ENCODE measurements at regions not wholly inside any gene's neighbourhood (a gene's known extent, or its start where the extent isn't known, plus 50 kb on each side); places are given as distances from the start of the nearest gene placed in this dataset.

GRCh38 chr1:67618285-67619018, 66.5 kb upstream of the GADD45A start:
- DNase-seq (ENCODE audit: low spot score in 2 of 2) = peak in 1 of 2 donors; percentile 81
- no peaks in the 10 kb centered on the region for H3K27me3 ChIP-seq
- H3K9me3 ChIP-seq = no peaks in the 10 kb centered on the region
- TF ChIP-seq CTCF (IDR thresholded peaks at IDR 0.05) (no peak), POLR2AphosphoS5 (IDR thresholded peaks at IDR 0.05) (peak in 1 of 3 donors; percentile 27)
- H3K27ac ChIP-seq = peak overlapping the region; percentile 72
- no peaks in the 10 kb centered on the region for H3K36me3 ChIP-seq
- H3K4me1 ChIP-seq = peaks cover 20% of the 10 kb centered on the region
- H3K4me3 ChIP-seq = no peak overlapping the region
- 32% methylated on average over 14 of the region's 14 CpGs for WGBS

GRCh38 chr1:67619080-67619479, 65.9 kb upstream of the GADD45A start:
- no peak overlapping the region for H3K4me3 ChIP-seq
- 54% methylated on average over 2 of the region's 2 CpGs for WGBS
- TF ChIP-seq POLR2A (IDR thresholded peaks at IDR 0.05) (no peak), CTCF (IDR thresholded peaks at IDR 0.05) (no peak), EP300 (IDR thresholded peaks at IDR 0.05) (no peak), POLR2AphosphoS5 (IDR thresholded peaks at IDR 0.05) (no peak)

GRCh38 chr1:67623906-67624305, 61.1 kb upstream of the GADD45A start:
- WGBS = 92% methylated on average over 3 of the region's 3 CpGs
- TF ChIP-seq CTCF (IDR thresholded peaks at IDR 0.05) (no peak), POLR2AphosphoS5 (IDR thresholded peaks at IDR 0.05) (no peak), EP300 (IDR thresholded peaks at IDR 0.05) (no peak), POLR2A (IDR thresholded peaks at IDR 0.05) (no peak)
- H3K27me3 ChIP-seq = no peaks in the 10 kb centered on the region

More at GRCh38 chr1:67619080-67619479, 65.9 kb upstream of the GADD45A start:
- Histone ChIP-seq H3K9me3 (no peaks in the 10 kb centered on the region), H3K27ac (peak overlapping the region; percentile 72), H3K4me1 (peaks cover 20% of the 10 kb centered on the region), H3K36me3 (no peaks in the 10 kb centered on the region), H3K27me3 (no peaks in the 10 kb centered on the region)
- DNase-seq (ENCODE audit: low spot score in 2 of 2) = no peak

GRCh38 chr1:67624680-67625079, 60.3 kb upstream of the GADD45A start:
- TF ChIP-seq EP300 (IDR thresholded peaks at IDR 0.05) = no peak
- no peak for TF ChIP-seq CTCF (IDR thresholded peaks at IDR 0.05)
- TF ChIP-seq POLR2AphosphoS5 (IDR thresholded peaks at IDR 0.05) = no peak
- no peak for TF ChIP-seq POLR2A (IDR thresholded peaks at IDR 0.05)
- Histone ChIP-seq H3K9me3 (no peaks in the 10 kb centered on the region), H3K36me3 (no peaks in the 10 kb centered on the region), H3K4me3 (no peak overlapping the region), H3K27ac (no peak overlapping the region), H3K4me1 (peaks cover 6% of the 10 kb centered on the region), H3K27me3 (no peaks in the 10 kb centered on the region)
- no peak for DNase-seq (ENCODE audit: low spot score in 2 of 2)
- WGBS = 85% methylated on average over 2 of the region's 2 CpGs

More at GRCh38 chr1:67623906-67624305, 61.1 kb upstream of the GADD45A start:
- Histone ChIP-seq H3K36me3 (no peaks in the 10 kb centered on the region), H3K4me3 (no peak overlapping the region), H3K27ac (no peak overlapping the region), H3K9me3 (no peaks in the 10 kb centered on the region), H3K4me1 (peaks cover 8% of the 10 kb centered on the region)
- DNase-seq (ENCODE audit: low spot score in 2 of 2) = no peak

GRCh38 chr1:67626090-67626860, 58.7 kb upstream of the GADD45A start:
- H3K9me3 ChIP-seq = no peaks in the 10 kb centered on the region
- peaks cover 9% of the 10 kb centered on the region for H3K4me1 ChIP-seq
- H3K27ac ChIP-seq = no peak overlapping the region
- no peaks in the 10 kb centered on the region for H3K27me3 ChIP-seq
- DNase-seq (ENCODE audit: low spot score in 2 of 2) = no peak
- TF ChIP-seq POLR2A (IDR thresholded peaks at IDR 0.05) (no peak), POLR2AphosphoS5 (IDR thresholded peaks at IDR 0.05) (no peak), EP300 (IDR thresholded peaks at IDR 0.05) (no peak), CTCF (IDR thresholded peaks at IDR 0.05) (no peak)
- WGBS = 86% methylated on average over 4 of the region's 4 CpGs
- H3K36me3 ChIP-seq = no peaks in the 10 kb centered on the region
- no peak overlapping the region for H3K4me3 ChIP-seq
